Naive B cell (primary cell): ENCODE measurements at regions not wholly inside any gene's neighbourhood (a gene's known extent, or its start where the extent isn't known, plus 50 kb on each side); places are given as distances from the start of the nearest gene placed in this dataset.

Experiments used
- ATAC-seq, 2 donors: fragments of 150-1000 bp; cut with Tn5 transposase; 2 replicates each; pipeline ENCODE4 v1.10.0; 2021; ENCODE audit warnings: low read depth in 2 of 2, mild to moderate bottlenecking in 2 of 2, moderate library complexity in 2 of 2
- DNase-seq: peaks from one replicate; pipeline ENCODE4 v3.0.0; 2022
- H3K27ac Mint-ChIP-seq, 6 donors: one replicate each; pipeline ENCODE4 v1.8.0; 2020 to 2022; ENCODE audit warnings: mild to moderate bottlenecking in 6 of 6, mixed read lengths in 6 of 6, moderate library complexity in 5 of 6, inconsistent platforms in 2 of 6
- H3K27me3 Mint-ChIP-seq, 3 donors: one replicate each; pipeline ENCODE4 v1.8.0; 2021 to 2022; ENCODE audit warnings: mixed read lengths in 3 of 3, mild to moderate bottlenecking in 1 of 3
- H3K36me3 Mint-ChIP-seq, 2 donors: one replicate each; pipeline ENCODE4 v1.8.0; 2020 to 2022; ENCODE audit warnings: mixed read lengths in 2 of 2, inconsistent platforms in 1 of 2, mild to moderate bottlenecking in 1 of 2
- H3K4me1 Mint-ChIP-seq, 3 donors: one replicate each; pipeline ENCODE4 v1.8.0; 2020 to 2022; ENCODE audit warnings: mixed read lengths in 3 of 3, inconsistent platforms in 1 of 3, mild to moderate bottlenecking in 1 of 3, moderate library complexity in 1 of 3
- H3K4me3 Mint-ChIP-seq, 8 donors: one replicate each; pipeline ENCODE4 v1.8.0; 2020 to 2022; ENCODE audit warnings: mild to moderate bottlenecking in 8 of 8, mixed read lengths in 8 of 8, moderate library complexity in 8 of 8, inconsistent platforms in 2 of 8
- H3K9me3 Mint-ChIP-seq, 7 donors: one replicate each; pipeline ENCODE4 v1.8.0; 2020 to 2022; ENCODE audit warnings: mixed read lengths in 7 of 7, mild to moderate bottlenecking in 5 of 7, inconsistent platforms in 2 of 7, moderate library complexity in 1 of 7

DNA sequence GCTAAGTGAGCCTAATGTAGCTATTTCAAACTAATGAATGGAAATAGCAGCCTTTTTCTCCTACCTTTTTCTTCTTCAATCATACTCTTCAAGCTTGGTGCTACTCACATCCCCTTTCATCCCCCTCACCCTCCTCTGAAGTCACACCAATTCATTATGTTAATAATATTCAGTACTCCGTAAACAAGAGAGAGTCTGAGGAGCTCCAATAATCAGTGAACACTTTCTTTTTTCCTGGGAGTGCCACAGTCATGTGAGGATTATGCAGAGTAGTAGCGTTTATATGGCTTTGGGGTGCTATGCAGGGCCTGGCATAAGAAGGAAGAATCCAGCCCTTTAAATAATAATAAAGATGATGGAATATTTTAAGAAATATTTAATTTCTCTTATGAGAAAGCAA lies 354.3 kb upstream of the CTNND2 start:
- no peak for DNase-seq
- Mint-ChIP-seq H3K4me3 (no peak overlapping the region), H3K9me3 (peaks cover 0 to 11% (median 3%) of the 10 kb centered on the region in 7 donors), H3K27ac (no peak overlapping the region), H3K36me3 (no peaks in the 10 kb centered on the region), H3K4me1 (no peaks in the 10 kb centered on the region), H3K27me3 (no peaks in the 10 kb centered on the region)
- no peak for ATAC-seq

DNA sequence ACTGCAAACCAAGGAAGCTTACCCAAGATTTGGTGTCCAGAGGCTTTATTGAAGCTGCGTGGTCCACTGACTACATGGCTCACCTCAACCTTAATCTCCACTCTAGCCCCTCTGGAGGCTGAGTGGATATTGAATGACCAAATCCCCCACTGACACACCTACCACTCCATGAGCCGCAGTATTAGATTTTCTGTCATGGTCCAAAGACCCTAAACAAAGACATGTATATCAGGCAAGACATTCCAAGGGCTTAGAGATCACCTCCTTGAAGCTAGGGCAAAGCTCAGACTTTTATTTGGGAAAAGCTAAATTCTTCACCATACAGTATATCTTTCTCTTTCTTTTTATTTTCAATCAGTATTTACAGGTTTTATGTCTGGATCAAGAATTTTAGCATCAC lies 346.2 kb upstream of the CTNND2 start:
- peaks cover 0 to 11% (median 2%) of the 10 kb centered on the region in 7 donors for H3K9me3 Mint-ChIP-seq
- H3K4me1 Mint-ChIP-seq: no peaks in the 10 kb centered on the region
- H3K27me3 Mint-ChIP-seq: no peaks in the 10 kb centered on the region

DNA sequence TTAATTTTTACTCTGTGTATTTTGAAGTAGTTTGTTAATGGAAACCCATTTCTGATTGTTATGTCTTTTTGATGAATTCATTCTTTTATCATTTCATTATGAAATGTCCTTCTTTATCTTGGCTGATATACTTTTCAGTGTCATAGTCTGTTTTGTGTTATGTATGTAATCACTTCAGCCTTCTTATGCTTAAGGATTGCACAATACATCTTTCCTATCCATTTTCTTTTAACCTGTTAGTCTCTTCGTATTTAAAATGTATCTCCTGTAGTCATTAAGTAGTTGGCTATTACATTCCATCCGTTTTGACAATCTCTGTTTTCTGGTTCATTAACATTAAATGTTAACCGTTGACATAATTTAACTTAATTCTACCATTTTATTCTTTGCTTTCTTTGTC lies 344.6 kb upstream of the CTNND2 start:
- peaks cover 0 to 14% (median 3%) of the 10 kb centered on the region in 7 donors for H3K9me3 Mint-ChIP-seq
- H3K27me3 Mint-ChIP-seq: no peaks in the 10 kb centered on the region
- DNase-seq (no peak), ATAC-seq (no peak)
- no peaks in the 10 kb centered on the region for H3K36me3 Mint-ChIP-seq
- H3K4me1 Mint-ChIP-seq: no peaks in the 10 kb centered on the region
- no peak overlapping the region for H3K4me3 Mint-ChIP-seq
- H3K27ac Mint-ChIP-seq: no peak overlapping the region

More for the DNA sequence above, 346.2 kb upstream of the CTNND2 start:
- ATAC-seq (no peak), DNase-seq (no peak)
- Mint-ChIP-seq H3K27ac (no peak overlapping the region), H3K4me3 (no peak overlapping the region), H3K36me3 (no peaks in the 10 kb centered on the region)

DNA sequence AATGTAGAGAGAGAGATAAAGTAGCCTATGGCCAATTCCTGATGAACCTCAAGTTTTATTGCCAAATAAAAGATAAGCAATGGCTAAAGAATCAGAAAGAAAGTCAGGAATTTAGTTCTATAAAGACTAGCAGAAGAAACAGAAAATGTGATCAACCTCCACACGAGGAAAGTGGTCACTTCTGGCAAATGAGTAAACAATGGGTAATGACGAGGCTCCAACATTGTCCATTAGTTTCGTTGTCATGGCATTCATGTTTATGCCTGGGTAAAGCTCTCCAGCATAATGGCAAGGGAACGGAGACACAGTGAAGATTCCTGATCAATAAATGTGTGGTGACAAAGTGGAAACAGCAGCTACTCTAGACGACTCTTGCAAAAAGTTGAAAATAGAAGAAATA lies 341.8 kb upstream of the CTNND2 start:
- no peak overlapping the region for H3K27ac Mint-ChIP-seq
- H3K36me3 Mint-ChIP-seq: no peaks in the 10 kb centered on the region
- no peak for ATAC-seq

DNA sequence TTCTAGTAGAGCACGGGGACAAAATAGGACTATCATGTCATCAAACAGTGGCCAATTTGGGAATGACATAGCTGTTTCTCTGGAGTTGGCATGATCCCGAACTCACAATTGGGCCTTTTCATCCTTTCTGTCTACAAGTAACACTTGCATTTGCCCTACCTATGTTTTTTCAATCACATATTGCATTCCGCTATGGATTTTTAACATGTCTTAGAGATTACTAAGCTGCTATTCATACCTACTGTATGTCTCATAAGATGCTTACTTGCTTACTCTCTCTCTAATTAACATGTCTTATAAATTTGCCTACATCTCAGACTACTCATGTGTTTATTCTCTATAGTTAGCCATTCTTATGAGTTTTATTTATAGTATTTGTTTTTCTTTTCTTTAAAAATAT lies 341.2 kb upstream of the CTNND2 start:
- no peaks in the 10 kb centered on the region for H3K36me3 Mint-ChIP-seq
- no peak for DNase-seq

More for the DNA sequence above, 341.8 kb upstream of the CTNND2 start:
- Mint-ChIP-seq H3K4me3 (no peak overlapping the region), H3K9me3 (peaks cover 0 to 17% (median 6%) of the 10 kb centered on the region in 7 donors), H3K27me3 (no peaks in the 10 kb centered on the region), H3K4me1 (no peaks in the 10 kb centered on the region)
- DNase-seq: no peak

DNA sequence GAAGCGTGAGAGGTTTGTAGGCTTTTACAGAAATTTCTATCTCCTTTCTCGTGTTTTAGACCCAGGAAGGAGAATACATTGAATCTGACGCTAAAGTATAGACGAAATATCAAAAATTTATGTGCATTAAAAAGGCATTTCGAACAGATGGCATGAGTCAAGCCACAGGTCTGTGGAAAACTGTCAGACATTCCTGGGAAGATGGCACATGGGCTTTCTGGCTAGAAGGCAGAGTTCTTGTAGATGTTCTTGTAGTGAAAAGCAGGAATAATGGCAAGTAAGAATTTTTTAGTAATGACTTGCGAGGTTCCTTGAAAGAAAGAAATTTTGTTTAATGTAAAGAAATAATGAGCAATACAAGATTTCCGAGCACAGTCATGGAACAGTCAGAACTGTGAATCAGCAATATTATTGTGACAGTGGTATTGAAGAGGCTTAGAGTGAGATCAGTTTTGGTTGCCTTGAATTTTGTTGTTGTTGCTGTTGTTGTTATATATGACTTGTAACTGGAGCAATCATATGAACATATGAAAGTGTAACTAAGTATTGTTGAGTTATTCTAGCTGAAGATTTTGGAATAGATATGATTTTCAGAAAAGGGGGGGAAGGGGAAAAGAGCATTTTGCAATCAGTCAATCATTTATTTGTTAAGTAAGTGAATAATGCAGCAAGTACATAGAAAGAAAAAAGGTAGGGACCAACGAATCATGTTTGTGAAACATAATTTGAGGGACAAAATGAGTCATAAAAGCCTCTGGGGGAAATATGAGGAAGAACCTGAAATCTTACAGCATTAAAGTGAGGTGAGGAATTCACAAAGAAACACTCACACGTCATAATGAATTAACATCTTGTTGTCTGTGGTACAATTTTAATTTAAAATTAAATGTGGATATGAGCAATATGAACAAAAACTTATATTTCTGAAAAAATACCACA lies 339.0 kb upstream of the CTNND2 start:
- H3K4me3 Mint-ChIP-seq: no peak overlapping the region
- no peaks in the 10 kb centered on the region for H3K27me3 Mint-ChIP-seq
- peaks cover 0 to 17% (median 4%) of the 10 kb centered on the region in 7 donors for H3K9me3 Mint-ChIP-seq
- H3K4me1 Mint-ChIP-seq: no peaks in the 10 kb centered on the region
- no peak for ATAC-seq
- no peaks in the 10 kb centered on the region for H3K36me3 Mint-ChIP-seq
- DNase-seq: no peak
- no peak overlapping the region for H3K27ac Mint-ChIP-seq

More for the DNA sequence above, 341.2 kb upstream of the CTNND2 start:
- no peak overlapping the region for H3K4me3 Mint-ChIP-seq
- no peaks in the 10 kb centered on the region for H3K4me1 Mint-ChIP-seq
- H3K27me3 Mint-ChIP-seq: no peaks in the 10 kb centered on the region
- peaks cover 0 to 17% (median 6%) of the 10 kb centered on the region in 7 donors for H3K9me3 Mint-ChIP-seq
- no peak for ATAC-seq
- no peak overlapping the region for H3K27ac Mint-ChIP-seq

DNA sequence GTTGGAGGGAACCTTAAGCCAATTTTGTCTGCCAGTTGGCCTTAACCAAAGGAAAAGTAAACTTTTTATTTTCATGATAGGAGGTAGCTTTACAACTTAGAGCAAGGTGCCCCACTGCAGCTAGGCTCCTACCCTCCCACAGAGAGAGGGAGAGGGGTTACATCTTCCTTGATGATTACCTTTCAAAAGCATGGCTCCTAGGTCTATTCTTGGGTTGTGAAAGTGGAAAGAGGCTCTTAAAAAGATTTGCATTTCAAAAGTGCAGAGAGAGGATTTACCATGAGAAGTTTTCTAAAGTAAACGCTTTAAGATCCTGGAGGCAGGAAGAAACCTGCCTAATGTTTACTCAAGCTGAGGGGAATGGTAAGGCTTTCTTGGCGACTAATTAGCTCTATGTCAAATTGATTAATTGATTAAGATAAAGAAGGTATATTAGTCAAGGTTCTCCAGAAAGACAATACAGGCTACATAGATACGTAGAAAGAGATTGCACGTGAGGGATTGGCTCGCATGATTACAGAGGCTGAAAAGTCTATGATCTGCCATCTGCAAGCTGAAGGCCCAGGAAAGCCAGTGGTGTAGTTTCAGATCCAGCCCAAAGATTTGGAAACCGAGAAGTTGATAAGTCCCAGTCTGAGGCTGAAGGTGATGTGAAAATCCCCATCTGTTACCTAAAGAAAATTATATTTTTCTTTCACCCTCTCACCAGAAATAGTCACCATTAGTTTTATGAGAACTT lies 333.8 kb upstream of the CTNND2 start:
- H3K4me3 Mint-ChIP-seq: no peak overlapping the region
- H3K36me3 Mint-ChIP-seq: no peaks in the 10 kb centered on the region
- H3K27me3 Mint-ChIP-seq: no peaks in the 10 kb centered on the region
- H3K4me1 Mint-ChIP-seq: no peaks in the 10 kb centered on the region
- no peak for DNase-seq
- no peak overlapping the region for H3K27ac Mint-ChIP-seq
- ATAC-seq: no peak
- peaks cover 0 to 6% (median 1%) of the 10 kb centered on the region in 7 donors for H3K9me3 Mint-ChIP-seq

DNA sequence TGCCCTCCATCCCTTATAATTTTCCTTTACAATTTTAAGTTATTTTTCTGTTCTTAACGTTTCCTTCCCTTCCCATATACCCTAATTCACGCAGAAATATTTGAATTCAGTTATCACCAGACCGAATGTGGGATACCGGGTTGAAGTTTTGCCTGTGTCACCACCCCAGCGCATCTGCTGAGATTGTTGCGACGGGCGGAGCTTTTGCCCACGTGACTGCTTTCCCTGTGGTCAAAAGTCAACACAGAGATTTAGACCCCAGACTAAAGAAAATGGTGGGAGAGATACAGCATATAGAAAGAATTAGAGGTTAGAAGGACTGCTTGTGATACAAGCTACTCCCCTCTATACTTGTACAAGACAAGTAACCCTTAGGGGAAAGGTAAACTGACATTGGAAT lies 326.4 kb upstream of the CTNND2 start:
- Mint-ChIP-seq H3K4me3 (no peak overlapping the region), H3K9me3 (peaks cover 0 to 9% (median 6%) of the 10 kb centered on the region in 7 donors), H3K4me1 (no peaks in the 10 kb centered on the region), H3K27ac (no peak overlapping the region), H3K27me3 (no peaks in the 10 kb centered on the region), H3K36me3 (no peaks in the 10 kb centered on the region)
- no peak for DNase-seq
- ATAC-seq: no peak

DNA sequence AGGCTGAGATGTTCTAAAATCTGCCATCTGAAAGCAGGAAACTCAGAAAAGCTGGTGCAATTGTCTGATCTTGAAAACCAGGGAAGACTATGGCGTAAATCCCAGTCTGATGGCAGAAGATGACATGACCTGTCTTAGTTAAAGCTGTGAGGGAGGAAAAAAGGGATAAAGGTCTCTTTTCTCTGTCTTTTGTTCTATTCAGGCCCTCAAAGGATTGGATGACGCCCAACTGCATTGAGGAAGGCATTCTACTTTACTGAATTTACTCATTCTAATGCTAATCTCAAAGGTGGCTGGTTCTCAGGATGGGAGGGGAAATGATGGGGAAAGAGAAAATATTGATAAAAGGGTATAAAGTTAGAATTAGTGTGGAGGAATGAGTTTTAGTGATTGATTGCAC lies 312.8 kb upstream of the CTNND2 start:
- Mint-ChIP-seq H3K27me3 (no peaks in the 10 kb centered on the region), H3K36me3 (no peaks in the 10 kb centered on the region), H3K27ac (no peak overlapping the region), H3K9me3 (peaks cover 5 to 16% (median 9%) of the 10 kb centered on the region in 7 donors), H3K4me1 (no peaks in the 10 kb centered on the region), H3K4me3 (no peak overlapping the region)
- DNase-seq (no peak), ATAC-seq (no peak)

DNA sequence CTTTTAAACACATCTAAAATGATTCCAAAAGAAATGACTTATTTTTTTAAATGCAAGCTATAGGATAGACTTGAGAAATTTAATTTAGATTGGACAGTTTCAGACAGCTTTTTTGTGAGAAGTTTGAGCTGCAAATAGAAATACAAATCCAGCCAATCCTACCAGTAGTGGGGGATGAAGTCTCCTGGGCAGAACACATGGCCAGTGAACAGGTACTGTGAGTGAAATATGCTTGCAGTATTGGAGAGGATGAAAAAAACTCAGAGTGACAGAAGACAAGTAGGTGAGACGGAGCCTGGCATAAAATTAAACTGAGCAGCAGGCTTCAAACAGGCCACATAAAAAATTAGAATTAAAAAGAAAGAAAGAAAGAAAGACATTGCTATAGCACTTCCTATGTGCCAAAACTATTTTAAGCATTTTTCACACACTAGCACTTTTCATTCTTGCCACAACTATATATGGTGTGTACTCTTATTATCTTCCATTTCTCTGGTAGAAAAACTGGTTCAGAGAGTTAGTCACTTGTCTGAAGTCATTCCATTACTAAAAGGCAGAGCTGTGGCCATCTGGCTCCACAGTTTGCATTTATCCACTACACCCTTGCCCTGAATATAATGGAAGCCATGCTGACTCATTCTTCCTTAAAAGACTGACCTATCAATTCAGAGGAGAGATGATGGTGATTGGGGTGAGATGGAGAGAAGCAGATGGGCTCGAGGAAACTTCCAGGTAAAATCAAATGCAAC lies 310.2 kb upstream of the CTNND2 start:
- DNase-seq: no peak
- no peak overlapping the region for H3K4me3 Mint-ChIP-seq
- H3K9me3 Mint-ChIP-seq: peaks cover 4 to 17% (median 7%) of the 10 kb centered on the region in 7 donors
- H3K4me1 Mint-ChIP-seq: no peaks in the 10 kb centered on the region
- no peaks in the 10 kb centered on the region for H3K27me3 Mint-ChIP-seq
- ATAC-seq: no peak
- H3K36me3 Mint-ChIP-seq: no peaks in the 10 kb centered on the region
- H3K27ac Mint-ChIP-seq: no peak overlapping the region

DNA sequence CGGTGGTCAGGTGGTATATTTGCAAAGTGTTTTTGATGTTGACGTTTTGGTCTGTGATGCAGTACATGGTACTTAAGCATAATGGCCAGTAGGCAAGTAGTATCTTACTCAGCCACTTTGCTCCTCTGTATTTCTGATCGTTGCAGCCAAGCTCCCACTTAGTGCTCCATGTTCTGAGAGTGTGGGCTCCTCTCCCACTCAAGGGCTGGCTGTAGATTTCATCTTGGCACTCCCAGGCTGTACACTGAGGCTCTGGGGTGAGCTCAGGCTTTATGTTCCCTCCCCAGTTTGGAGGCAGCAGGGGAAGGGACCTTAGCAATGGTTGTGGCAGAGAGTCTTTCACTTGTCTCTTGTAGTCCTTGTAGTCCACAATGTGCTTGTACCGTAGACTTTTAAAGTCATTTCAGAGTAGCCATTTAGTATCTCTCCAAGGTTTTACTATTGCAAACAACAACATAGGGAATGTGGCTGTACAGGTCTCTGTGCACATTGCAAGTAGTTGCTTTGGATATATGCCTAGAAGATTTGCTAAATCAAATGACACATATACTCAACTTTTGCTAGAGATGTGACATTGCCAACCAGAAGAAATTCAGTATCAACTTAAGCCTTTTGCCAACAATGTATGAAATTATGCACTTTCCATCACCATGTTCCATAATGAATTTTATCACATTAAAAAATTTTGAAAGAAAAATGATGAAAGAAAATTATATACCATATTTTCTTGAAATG lies 304.3 kb upstream of the CTNND2 start:
- Mint-ChIP-seq H3K27me3 (no peaks in the 10 kb centered on the region), H3K4me1 (peaks cover 0 to 4% (median 0%) of the 10 kb centered on the region in 3 donors), H3K27ac (no peak overlapping the region), H3K9me3 (peaks cover 2 to 20% (median 7%) of the 10 kb centered on the region in 7 donors), H3K36me3 (no peaks in the 10 kb centered on the region), H3K4me3 (no peak overlapping the region)
- DNase-seq: no peak
- ATAC-seq: no peak

DNA sequence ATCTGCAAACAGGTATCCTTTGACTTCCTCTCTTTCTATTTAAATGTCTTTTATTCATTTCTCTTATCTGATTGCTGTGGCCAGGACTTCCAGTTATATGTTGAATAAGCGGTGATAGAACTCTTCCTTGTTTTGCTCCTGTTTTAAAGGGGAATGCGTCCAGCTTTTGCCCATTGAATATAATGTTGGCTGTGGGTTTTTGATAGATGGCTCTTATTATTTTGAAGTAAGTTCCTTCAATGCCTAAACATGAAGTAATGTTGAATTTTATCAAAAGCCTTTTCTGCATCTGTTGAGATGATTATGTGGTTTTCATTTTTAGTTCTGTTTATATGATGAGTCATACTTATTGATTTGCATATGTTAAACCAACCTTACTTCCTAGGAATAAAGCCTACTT lies 300.5 kb upstream of the CTNND2 start:
- no peaks in the 10 kb centered on the region for H3K36me3 Mint-ChIP-seq
- ATAC-seq (no peak), DNase-seq (no peak)
- no peaks in the 10 kb centered on the region for H3K27me3 Mint-ChIP-seq
- H3K9me3 Mint-ChIP-seq: peaks cover 2 to 20% (median 7%) of the 10 kb centered on the region in 7 donors
- no peak overlapping the region for H3K4me3 Mint-ChIP-seq
- no peak overlapping the region for H3K27ac Mint-ChIP-seq
- H3K4me1 Mint-ChIP-seq: peaks cover 0 to 4% (median 0%) of the 10 kb centered on the region in 3 donors

DNA sequence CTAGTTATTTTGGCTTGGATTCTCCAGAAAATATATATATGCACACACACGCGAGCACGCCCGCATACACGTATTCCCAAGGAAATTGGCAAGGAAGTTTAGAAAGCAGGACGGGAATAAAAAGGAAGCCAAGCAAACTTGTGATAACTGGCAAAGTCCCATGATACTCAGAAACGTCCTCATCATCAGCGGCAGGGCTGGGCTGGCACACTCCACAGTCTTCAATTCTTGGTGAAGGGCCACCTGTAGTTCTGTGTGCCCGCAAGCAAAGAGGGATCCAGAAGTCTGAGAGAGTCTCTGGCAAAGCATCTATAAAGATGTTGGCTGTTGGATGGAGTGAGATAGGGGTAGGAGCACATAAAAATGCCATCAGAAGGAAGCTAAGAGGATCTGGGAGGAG lies 289.3 kb upstream of the CTNND2 start:
- Mint-ChIP-seq H3K36me3 (no peaks in the 10 kb centered on the region), H3K4me3 (no peak overlapping the region), H3K9me3 (peaks cover 1 to 21% (median 8%) of the 10 kb centered on the region in 7 donors), H3K27me3 (no peaks in the 10 kb centered on the region), H3K4me1 (no peaks in the 10 kb centered on the region), H3K27ac (no peak overlapping the region)
- ATAC-seq (no peak), DNase-seq (no peak)
